SK-N-SH treated with all-trans-retinoic acid at 6 μM for 48 hours (cell line): ENCODE measurements at regions not wholly inside any gene's neighbourhood (a gene's known extent, or its start where the extent isn't known, plus 50 kb on each side); places are given as distances from the start of the nearest gene placed in this dataset.

ENCODE experiments used
- ATAC-seq: fragments of 200-7000 bp; cut with Tn5 transposase; 3 replicates; pipeline ENCODE4 v1.9.1; 2020; ENCODE audit warnings: mild to moderate bottlenecking, moderate library complexity
- ARNTL ChIP-seq: fragments of 450-650 bp; formaldehyde crosslinking; IDR thresholded peaks from 2 replicates; pipeline ENCODE4 v1.5.0; 2020; ENCODE audit warnings: low read depth, mild to moderate bottlenecking, moderate library complexity, borderline replicate concordance
- BACH2 ChIP-seq: fragments of 250-450 bp; sonication (Bioruptor Pico); IDR thresholded peaks from 2 replicates; pipeline ENCODE4 v1.9.0; 2021; ENCODE audit warnings: mild to moderate bottlenecking, borderline replicate concordance
- CSDC2 ChIP-seq: fragments of 250-450 bp; sonication (Bioruptor Pico); IDR thresholded peaks from 2 replicates; pipeline ENCODE4 v1.5.0; 2020; ENCODE audit warnings: mild to moderate bottlenecking, moderate library complexity
- ESRRG ChIP-seq: fragments of 250-450 bp; sonication (Bioruptor Pico); IDR thresholded peaks from 2 replicates; pipeline ENCODE4 v1.6.1; 2021; ENCODE audit warnings: mild to moderate bottlenecking
- GLIS3 ChIP-seq: fragments of 250-450 bp; sonication (Bioruptor Pico); IDR thresholded peaks from 2 replicates; pipeline ENCODE4 v1.5.0; 2020; ENCODE audit warnings: mild to moderate bottlenecking, moderate library complexity
- ISL1 ChIP-seq: fragments of 250-450 bp; sonication (Bioruptor Pico); IDR thresholded peaks from 2 replicates; pipeline ENCODE4 v2.1.2; 2022; ENCODE audit warnings: mild to moderate bottlenecking, moderate library complexity
- OSR1 ChIP-seq: fragments of 250-450 bp; sonication (Bioruptor Pico); IDR thresholded peaks from 2 replicates; pipeline ENCODE4 v1.8.0; 2022; ENCODE audit warnings: moderate library complexity, mild to moderate bottlenecking, inconsistent platforms
- PPARA ChIP-seq: fragments of 250-450 bp; sonication (Bioruptor Pico); IDR thresholded peaks from 2 replicates; pipeline ENCODE4 v1.5.0; 2020; ENCODE audit warnings: mild to moderate bottlenecking, borderline replicate concordance
- RARB ChIP-seq: fragments of 250-450 bp; sonication (Bioruptor Pico); IDR thresholded peaks from 2 replicates; pipeline ENCODE4 v1.8.0; 2021; ENCODE audit warnings: mild to moderate bottlenecking, moderate library complexity
- SNAI2 ChIP-seq: fragments of 250-450 bp; sonication (Bioruptor Pico); IDR thresholded peaks from 2 replicates; pipeline ENCODE4 v1.5.0; 2020; ENCODE audit warnings: mild to moderate bottlenecking, moderate library complexity
- TCF4 ChIP-seq: fragments of 250-450 bp; sonication (Bioruptor Pico); IDR thresholded peaks from 2 replicates; pipeline ENCODE4 v1.8.0; 2021; ENCODE audit warnings: mild to moderate bottlenecking, moderate library complexity, borderline replicate concordance
- TOX ChIP-seq: fragments of 250-450 bp; sonication (Bioruptor Pico); IDR thresholded peaks from 2 replicates; pipeline ENCODE4 v1.8.0; 2021; ENCODE audit warnings: mild to moderate bottlenecking, moderate library complexity, borderline replicate concordance
- ZC3H10 ChIP-seq: fragments of 250-450 bp; sonication (Bioruptor Pico); IDR thresholded peaks from 2 replicates; pipeline ENCODE4 v1.5.1; 2021; ENCODE audit warnings: mild to moderate bottlenecking, moderate library complexity
- ZFP3 ChIP-seq: fragments of 250-450 bp; sonication (Bioruptor Pico); IDR thresholded peaks from 2 replicates; pipeline ENCODE4 v1.5.0; 2020; ENCODE audit warnings: mild to moderate bottlenecking, moderate library complexity
- ZFP30 ChIP-seq: fragments of 450-650 bp; formaldehyde crosslinking; IDR thresholded peaks from 2 replicates; pipeline ENCODE4 v1.5.0; 2022; ENCODE audit warnings: mild to moderate bottlenecking, moderate library complexity
- ZNF565 ChIP-seq: fragments of 450-650 bp; formaldehyde crosslinking; conservative IDR thresholded peaks from 2 replicates; pipeline ENCODE4 v1.5.0; 2020; ENCODE audit warnings: low read depth, mild to moderate bottlenecking, moderate library complexity
- ZNF8 ChIP-seq: fragments of 450-650 bp; formaldehyde crosslinking; IDR thresholded peaks from 2 replicates; pipeline ENCODE4 v1.5.0; 2020; ENCODE audit warnings: mild to moderate bottlenecking, moderate library complexity
- TF ChIP-seq, protein P1 (sequence below): fragments of 250-450 bp; sonication (Bioruptor Pico); IDR thresholded peaks from 2 replicates; pipeline ENCODE4 v1.5.0; 2020; ENCODE audit warnings: mild to moderate bottlenecking, moderate library complexity
- TF ChIP-seq, protein P2 (sequence below): fragments of 250-450 bp; sonication (Bioruptor Pico); IDR thresholded peaks from 2 replicates; pipeline ENCODE4 v1.8.0; 2020; ENCODE audit warnings: mild to moderate bottlenecking, moderate library complexity, borderline replicate concordance
- TF ChIP-seq, protein P3 (sequence below): fragments of 250-450 bp; sonication (Bioruptor Pico); IDR thresholded peaks from 2 replicates; pipeline ENCODE4 v1.5.1; 2020; ENCODE audit warnings: low read depth, mild to moderate bottlenecking, moderate library complexity
- TF ChIP-seq, protein P4 (sequence below): fragments of 250-450 bp; sonication (Bioruptor Pico); IDR thresholded peaks from 2 replicates; pipeline ENCODE4 v1.5.1; 2021; ENCODE audit warnings: mild to moderate bottlenecking, moderate library complexity
- TF ChIP-seq, protein P5 (sequence below): fragments of 250-450 bp; sonication (Bioruptor Pico); IDR thresholded peaks from 2 replicates; pipeline ENCODE4 v1.8.0; 2021; ENCODE audit warnings: low read depth, mild to moderate bottlenecking, moderate library complexity, borderline replicate concordance

DNA sequence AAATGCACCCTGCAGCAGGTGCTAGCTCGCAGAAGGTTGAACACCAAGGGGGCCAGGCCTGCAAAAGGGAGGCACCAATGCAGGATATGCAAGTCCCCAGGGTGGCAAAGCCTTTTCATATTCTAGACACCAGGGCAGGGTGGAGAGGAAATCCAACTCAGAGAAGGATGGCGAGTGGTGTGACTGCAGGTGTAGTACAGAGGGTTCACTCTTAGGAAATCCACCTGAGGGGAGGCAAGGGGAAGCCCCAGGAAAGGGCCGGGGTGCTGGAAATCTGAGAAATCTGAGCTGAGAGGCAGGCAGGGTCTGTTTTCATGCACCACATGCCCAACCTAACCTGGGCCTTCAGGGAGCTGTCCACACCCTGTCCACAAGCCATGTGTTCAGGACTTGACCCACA, 163.2 kb upstream of the CTTNBP2NL start:
- no peak for ATAC-seq
- TF ChIP-seq ZNF8 (CRISPR knock-in tag) (no peak), BACH2 (CRISPR knock-in tag) (no peak), GLIS3 (CRISPR knock-in tag) (no peak), ISL1 (CRISPR knock-in tag) (no peak), TCF4 (CRISPR knock-in tag) (no peak), OSR1 (CRISPR knock-in tag) (no peak), ZFP30 (CRISPR knock-in tag) (no peak), RARB (CRISPR knock-in tag) (no peak), ARNTL (CRISPR knock-in tag) (no peak), SNAI2 (no peak), PPARA (CRISPR knock-in tag) (no peak), CSDC2 (CRISPR knock-in tag) (no peak)
- TF ChIP-seq, protein P1, sequence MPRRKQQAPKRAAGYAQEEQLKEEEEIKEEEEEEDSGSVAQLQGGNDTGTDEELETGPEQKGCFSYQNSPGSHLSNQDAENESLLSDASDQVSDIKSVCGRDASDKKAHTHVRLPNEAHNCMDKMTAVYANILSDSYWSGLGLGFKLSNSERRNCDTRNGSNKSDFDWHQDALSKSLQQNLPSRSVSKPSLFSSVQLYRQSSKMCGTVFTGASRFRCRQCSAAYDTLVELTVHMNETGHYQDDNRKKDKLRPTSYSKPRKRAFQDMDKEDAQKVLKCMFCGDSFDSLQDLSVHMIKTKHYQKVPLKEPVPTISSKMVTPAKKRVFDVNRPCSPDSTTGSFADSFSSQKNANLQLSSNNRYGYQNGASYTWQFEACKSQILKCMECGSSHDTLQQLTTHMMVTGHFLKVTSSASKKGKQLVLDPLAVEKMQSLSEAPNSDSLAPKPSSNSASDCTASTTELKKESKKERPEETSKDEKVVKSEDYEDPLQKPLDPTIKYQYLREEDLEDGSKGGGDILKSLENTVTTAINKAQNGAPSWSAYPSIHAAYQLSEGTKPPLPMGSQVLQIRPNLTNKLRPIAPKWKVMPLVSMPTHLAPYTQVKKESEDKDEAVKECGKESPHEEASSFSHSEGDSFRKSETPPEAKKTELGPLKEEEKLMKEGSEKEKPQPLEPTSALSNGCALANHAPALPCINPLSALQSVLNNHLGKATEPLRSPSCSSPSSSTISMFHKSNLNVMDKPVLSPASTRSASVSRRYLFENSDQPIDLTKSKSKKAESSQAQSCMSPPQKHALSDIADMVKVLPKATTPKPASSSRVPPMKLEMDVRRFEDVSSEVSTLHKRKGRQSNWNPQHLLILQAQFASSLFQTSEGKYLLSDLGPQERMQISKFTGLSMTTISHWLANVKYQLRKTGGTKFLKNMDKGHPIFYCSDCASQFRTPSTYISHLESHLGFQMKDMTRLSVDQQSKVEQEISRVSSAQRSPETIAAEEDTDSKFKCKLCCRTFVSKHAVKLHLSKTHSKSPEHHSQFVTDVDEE, result no peak
- TF ChIP-seq, protein P2, sequence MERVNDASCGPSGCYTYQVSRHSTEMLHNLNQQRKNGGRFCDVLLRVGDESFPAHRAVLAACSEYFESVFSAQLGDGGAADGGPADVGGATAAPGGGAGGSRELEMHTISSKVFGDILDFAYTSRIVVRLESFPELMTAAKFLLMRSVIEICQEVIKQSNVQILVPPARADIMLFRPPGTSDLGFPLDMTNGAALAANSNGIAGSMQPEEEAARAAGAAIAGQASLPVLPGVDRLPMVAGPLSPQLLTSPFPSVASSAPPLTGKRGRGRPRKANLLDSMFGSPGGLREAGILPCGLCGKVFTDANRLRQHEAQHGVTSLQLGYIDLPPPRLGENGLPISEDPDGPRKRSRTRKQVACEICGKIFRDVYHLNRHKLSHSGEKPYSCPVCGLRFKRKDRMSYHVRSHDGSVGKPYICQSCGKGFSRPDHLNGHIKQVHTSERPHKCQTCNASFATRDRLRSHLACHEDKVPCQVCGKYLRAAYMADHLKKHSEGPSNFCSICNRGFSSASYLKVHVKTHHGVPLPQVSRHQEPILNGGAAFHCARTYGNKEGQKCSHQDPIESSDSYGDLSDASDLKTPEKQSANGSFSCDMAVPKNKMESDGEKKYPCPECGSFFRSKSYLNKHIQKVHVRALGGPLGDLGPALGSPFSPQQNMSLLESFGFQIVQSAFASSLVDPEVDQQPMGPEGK (CRISPR knock-in tag), result no peak
- TF ChIP-seq, protein P3, sequence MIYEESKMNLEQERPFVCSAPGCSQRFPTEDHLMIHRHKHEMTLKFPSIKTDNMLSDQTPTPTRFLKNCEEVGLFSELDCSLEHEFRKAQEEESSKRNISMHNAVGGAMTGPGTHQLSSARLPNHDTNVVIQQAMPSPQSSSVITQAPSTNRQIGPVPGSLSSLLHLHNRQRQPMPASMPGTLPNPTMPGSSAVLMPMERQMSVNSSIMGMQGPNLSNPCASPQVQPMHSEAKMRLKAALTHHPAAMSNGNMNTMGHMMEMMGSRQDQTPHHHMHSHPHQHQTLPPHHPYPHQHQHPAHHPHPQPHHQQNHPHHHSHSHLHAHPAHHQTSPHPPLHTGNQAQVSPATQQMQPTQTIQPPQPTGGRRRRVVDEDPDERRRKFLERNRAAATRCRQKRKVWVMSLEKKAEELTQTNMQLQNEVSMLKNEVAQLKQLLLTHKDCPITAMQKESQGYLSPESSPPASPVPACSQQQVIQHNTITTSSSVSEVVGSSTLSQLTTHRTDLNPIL, result no peak
- TF ChIP-seq, protein P4, sequence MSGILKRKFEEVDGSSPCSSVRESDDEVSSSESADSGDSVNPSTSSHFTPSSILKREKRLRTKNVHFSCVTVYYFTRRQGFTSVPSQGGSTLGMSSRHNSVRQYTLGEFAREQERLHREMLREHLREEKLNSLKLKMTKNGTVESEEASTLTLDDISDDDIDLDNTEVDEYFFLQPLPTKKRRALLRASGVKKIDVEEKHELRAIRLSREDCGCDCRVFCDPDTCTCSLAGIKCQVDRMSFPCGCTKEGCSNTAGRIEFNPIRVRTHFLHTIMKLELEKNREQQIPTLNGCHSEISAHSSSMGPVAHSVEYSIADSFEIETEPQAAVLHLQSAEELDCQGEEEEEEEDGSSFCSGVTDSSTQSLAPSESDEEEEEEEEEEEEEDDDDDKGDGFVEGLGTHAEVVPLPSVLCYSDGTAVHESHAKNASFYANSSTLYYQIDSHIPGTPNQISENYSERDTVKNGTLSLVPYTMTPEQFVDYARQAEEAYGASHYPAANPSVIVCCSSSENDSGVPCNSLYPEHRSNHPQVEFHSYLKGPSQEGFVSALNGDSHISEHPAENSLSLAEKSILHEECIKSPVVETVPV (CRISPR knock-in tag), result no peak
- TF ChIP-seq, protein P5, sequence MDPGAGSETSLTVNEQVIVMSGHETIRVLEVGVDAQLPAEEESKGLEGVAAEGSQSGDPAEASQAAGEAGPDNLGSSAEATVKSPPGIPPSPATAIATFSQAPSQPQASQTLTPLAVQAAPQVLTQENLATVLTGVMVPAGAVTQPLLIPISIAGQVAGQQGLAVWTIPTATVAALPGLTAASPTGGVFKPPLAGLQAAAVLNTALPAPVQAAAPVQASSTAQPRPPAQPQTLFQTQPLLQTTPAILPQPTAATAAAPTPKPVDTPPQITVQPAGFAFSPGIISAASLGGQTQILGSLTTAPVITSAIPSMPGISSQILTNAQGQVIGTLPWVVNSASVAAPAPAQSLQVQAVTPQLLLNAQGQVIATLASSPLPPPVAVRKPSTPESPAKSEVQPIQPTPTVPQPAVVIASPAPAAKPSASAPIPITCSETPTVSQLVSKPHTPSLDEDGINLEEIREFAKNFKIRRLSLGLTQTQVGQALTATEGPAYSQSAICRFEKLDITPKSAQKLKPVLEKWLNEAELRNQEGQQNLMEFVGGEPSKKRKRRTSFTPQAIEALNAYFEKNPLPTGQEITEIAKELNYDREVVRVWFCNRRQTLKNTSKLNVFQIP, result no peak

DNA sequence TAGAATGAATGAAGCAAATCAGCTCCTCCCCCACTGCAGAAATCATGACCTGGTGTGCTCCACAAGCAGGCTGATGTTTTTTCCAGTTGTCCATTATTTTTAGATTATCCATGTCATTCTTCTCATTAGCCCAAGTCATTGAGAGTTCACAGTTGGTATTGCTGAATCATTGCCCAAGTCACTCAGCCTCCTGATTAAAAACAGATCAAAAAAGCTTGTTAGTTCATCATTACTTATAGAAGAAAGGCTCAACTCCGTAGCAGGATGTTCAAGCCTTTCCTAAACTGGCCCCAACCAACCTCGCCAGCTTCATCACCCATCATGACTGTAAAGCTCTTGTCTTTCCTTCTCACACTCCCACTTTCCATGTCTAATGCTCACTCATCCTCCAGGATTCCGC, 161.3 kb upstream of the CTTNBP2NL start:
- no peak for ATAC-seq
- TF ChIP-seq ZFP3 (CRISPR knock-in tag) (no peak), ISL1 (CRISPR knock-in tag) (no peak), SNAI2 (no peak), CSDC2 (CRISPR knock-in tag) (no peak), PPARA (CRISPR knock-in tag) (no peak), ARNTL (CRISPR knock-in tag) (no peak), GLIS3 (CRISPR knock-in tag) (no peak), RARB (CRISPR knock-in tag) (no peak), BACH2 (CRISPR knock-in tag) (no peak), OSR1 (CRISPR knock-in tag) (no peak), TOX (CRISPR knock-in tag) (no peak), TCF4 (CRISPR knock-in tag) (no peak), ZC3H10 (CRISPR knock-in tag) (no peak), ESRRG (CRISPR knock-in tag) (no peak), ZNF565 (CRISPR knock-in tag) (no peak)
- TF ChIP-seq, protein P3, result no peak
